Fibroblast of pulmonary artery (primary cell): ENCODE measurements at regions not wholly inside any gene's neighbourhood (a gene's known extent, or its start where the extent isn't known, plus 50 kb on each side); places are given as distances from the start of the nearest gene placed in this dataset.
"Not testable (repeated sequence)": the region's sequence is repeated elsewhere in the genome, so short reads cannot be mapped to it uniquely, and the experiment has no call there.

Source experiments
- DNase-seq: peaks from one replicate; pipeline ENCODE4 v3.0.0-alpha.2; 2010; ENCODE audit warnings: low read depth
- H3K4me3 ChIP-seq: replicated peaks from 2 replicates; pipeline ENCODE4 v1.5.1; 2011; ENCODE audit warnings: low read depth, mild to moderate bottlenecking, control low read depth, low read length, moderate library complexity
- TF ChIP-seq, protein P1 (sequence below): IDR thresholded peaks from 2 replicates; pipeline ENCODE4 v1.5.1; 2011; ENCODE audit warnings: mild to moderate bottlenecking, control low read depth, low read length, inconsistent platforms; ENCODE audit errors: missing control alignments

DNA sequence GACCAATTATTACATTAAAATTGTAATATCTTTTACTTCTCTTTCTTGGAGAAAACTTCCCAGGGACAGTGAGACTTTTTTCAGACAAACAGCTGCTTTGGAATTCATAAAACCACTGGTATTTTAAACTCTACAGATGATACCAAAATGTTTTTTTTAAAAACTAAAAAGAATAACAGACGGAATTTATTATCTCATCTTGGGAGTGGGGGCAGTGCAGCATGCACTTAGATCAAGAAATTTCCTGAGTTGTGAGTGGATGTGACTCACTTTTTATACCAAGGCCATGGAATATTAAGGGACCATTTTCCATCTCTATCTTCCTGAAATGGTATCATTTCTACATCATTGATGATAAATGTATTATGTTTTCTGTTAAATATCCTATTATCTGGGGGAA is 422.8 kb upstream of the HNRNPA3 start:
- TF ChIP-seq, protein P1, sequence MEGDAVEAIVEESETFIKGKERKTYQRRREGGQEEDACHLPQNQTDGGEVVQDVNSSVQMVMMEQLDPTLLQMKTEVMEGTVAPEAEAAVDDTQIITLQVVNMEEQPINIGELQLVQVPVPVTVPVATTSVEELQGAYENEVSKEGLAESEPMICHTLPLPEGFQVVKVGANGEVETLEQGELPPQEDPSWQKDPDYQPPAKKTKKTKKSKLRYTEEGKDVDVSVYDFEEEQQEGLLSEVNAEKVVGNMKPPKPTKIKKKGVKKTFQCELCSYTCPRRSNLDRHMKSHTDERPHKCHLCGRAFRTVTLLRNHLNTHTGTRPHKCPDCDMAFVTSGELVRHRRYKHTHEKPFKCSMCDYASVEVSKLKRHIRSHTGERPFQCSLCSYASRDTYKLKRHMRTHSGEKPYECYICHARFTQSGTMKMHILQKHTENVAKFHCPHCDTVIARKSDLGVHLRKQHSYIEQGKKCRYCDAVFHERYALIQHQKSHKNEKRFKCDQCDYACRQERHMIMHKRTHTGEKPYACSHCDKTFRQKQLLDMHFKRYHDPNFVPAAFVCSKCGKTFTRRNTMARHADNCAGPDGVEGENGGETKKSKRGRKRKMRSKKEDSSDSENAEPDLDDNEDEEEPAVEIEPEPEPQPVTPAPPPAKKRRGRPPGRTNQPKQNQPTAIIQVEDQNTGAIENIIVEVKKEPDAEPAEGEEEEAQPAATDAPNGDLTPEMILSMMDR: no peak
- H3K4me3 ChIP-seq: no peak overlapping the region
- DNase-seq: no peak

GRCh38 chr2:176790468-176790867 is 422.1 kb upstream of the HNRNPA3 start:
- no peak for DNase-seq
- TF ChIP-seq, protein P1: no peak
- no peak overlapping the region for H3K4me3 ChIP-seq

GRCh38 chr2:176793792-176794191 is 418.8 kb upstream of the HNRNPA3 start:
- TF ChIP-seq, protein P1: no peak
- H3K4me3 ChIP-seq: no peak overlapping the region

GRCh38 chr2:176794392-176794791 is 418.2 kb upstream of the HNRNPA3 start:
- TF ChIP-seq, protein P1: no peak
- no peak for DNase-seq
- no peak overlapping the region for H3K4me3 ChIP-seq

More at GRCh38 chr2:176793792-176794191, 418.8 kb upstream of the HNRNPA3 start:
- no peak for DNase-seq

DNA sequence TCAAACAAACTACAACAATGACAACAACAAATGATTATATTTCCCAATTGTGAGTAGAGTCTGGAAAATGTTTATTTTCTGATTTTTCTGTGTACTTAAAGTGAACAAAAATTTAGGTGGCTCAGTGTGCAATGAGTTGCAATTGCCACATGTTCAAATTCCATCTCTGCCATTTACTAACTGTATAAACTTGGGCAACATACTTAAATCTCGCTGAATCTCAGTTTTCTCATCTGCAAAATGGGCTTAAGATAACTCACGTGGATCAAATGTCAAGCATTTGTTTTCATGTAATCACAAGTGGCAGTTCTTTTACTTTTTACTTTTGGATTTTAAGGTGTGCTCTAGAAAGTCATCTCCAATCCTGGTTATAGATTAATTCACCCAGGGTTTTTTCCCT is 416.8 kb upstream of the HNRNPA3 start:
- TF ChIP-seq, protein P1: no peak
- H3K4me3 ChIP-seq: no peak overlapping the region
- DNase-seq: no peak

DNA sequence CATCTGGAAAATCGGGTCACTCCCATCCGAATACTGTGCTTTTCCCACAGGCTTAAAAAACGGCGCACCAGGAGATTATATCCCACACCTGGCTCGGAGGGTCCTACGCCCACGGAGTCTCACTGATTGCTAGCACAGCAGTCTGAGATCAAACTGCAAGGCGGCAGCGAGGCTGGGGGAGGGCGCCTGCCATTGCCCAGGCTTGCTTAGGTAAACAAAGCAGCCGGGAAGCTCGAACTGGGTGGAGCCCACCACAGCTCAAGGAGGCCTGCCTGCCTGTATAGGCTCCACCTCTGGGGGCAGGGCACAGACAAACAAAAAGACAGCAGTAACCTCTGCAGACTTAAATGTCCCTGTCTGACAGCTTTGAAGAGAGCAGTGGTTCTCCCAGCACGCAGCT is 415.9 kb upstream of the HNRNPA3 start:
- DNase-seq, H3K4me3 ChIP-seq: not testable (repeated sequence)

- DNase-seq: no peak
- TF ChIP-seq, protein P1: no peak
- no peak overlapping the region for H3K4me3 ChIP-seq
Observed at GRCh38 chr2:176804392-176804791, 408.2 kb upstream of the HNRNPA3 start.

GRCh38 chr2:176805345-176805744 is 407.2 kb upstream of the HNRNPA3 start:
- TF ChIP-seq, protein P1: no peak
- no peak for DNase-seq
- no peak overlapping the region for H3K4me3 ChIP-seq
